ENCODE measurements at regions not wholly inside any gene's neighbourhood (a gene's known extent, or its start where the extent isn't known, plus 50 kb on each side); places are given as distances from the start of the nearest gene placed in this dataset.
"Not testable (repeated sequence)": the region's sequence is repeated elsewhere in the genome, so short reads cannot be mapped to it uniquely, and the experiment has no call there.

DNA sequence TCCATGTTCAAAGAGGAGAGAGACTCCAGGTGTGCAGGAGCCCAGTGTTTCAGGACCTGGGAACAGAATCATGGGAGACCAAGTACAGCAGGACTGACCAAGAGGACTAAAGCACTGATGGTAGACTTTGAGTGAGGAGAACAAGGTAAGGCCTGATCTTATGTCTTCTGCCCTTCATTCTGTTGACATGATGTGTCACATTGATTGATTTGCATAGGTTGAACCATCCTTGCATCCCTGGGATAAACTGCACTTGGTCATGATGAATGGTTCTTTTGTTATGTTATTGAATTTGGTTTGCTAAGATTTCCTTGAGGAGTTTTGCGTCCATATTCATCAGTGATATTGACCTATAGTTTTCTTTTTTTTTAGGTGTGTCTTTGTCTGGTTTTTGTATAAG, 497.0 kb downstream of the TMEM121 start:
- Mint-ChIP-seq H3K36me3 (ENCODE audit: low read depth) (no peaks in the 10 kb centered on the region), H3K4me3 (ENCODE audit: unreplicated experiment) (no peak overlapping the region), H3K27ac (ENCODE audit: unreplicated experiment) (no peak overlapping the region), H3K27me3 (ENCODE audit: low read depth) (no peaks in the 10 kb centered on the region), H3K4me1 (ENCODE audit: low read depth) (no peaks in the 10 kb centered on the region), H3K9me3 (ENCODE audit: low read depth) (peaks cover 56% of the 10 kb centered on the region)
- no peak for TF ChIP-seq CTCF (IDR thresholded peaks at IDR 0.05)
- no peak for DNase-seq (ENCODE audit: low spot score)

- Mint-ChIP-seq H3K4me1 (ENCODE audit: low read depth) (no peaks in the 10 kb centered on the region), H3K27me3 (ENCODE audit: low read depth) (no peaks in the 10 kb centered on the region), H3K27ac (ENCODE audit: unreplicated experiment) (no peak overlapping the region), H3K4me3 (ENCODE audit: unreplicated experiment) (no peak overlapping the region), H3K36me3 (ENCODE audit: low read depth) (no peaks in the 10 kb centered on the region), H3K9me3 (ENCODE audit: low read depth) (peaks cover 60% of the 10 kb centered on the region)
- no peak for DNase-seq (ENCODE audit: low spot score)
- TF ChIP-seq CTCF (IDR thresholded peaks at IDR 0.05), result no peak
Measured at GRCh38 chr14:106024983-106025604, 498.7 kb downstream of the TMEM121 start.

DNA sequence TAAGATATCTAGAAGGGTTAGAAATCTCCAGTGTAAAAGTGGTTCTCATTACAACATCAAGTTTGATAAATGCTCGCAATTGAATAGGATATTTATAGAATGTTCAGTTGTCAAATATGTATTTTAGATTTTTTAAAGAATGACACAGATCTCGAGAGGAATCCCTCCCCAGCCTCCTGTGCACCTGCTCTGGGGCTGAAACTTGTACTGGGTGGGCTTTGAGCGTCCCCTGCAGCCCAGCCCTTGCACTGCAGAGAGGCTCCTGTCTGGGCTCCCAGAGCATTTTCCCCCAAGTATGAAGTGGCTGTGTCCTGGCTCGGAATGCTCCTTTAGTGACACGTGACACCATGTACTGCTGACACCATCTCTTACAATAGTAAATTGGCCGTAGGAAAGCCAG, 499.6 kb downstream of the TMEM121 start:
- no peaks in the 10 kb centered on the region for H3K27me3 Mint-ChIP-seq (ENCODE audit: low read depth)
- TF ChIP-seq CTCF (IDR thresholded peaks at IDR 0.05), result no peak
- H3K36me3 Mint-ChIP-seq (ENCODE audit: low read depth), result no peaks in the 10 kb centered on the region
- no peak for DNase-seq (ENCODE audit: low spot score)
- peaks cover 61% of the 10 kb centered on the region for H3K9me3 Mint-ChIP-seq (ENCODE audit: low read depth)
- no peaks in the 10 kb centered on the region for H3K4me1 Mint-ChIP-seq (ENCODE audit: low read depth)
- H3K4me3 Mint-ChIP-seq (ENCODE audit: unreplicated experiment), result no peak overlapping the region
- H3K27ac Mint-ChIP-seq (ENCODE audit: unreplicated experiment), result no peak overlapping the region

- not testable (repeated sequence) for H3K27me3 Mint-ChIP-seq (ENCODE audit: low read depth); H3K36me3 Mint-ChIP-seq (ENCODE audit: low read depth); DNase-seq (ENCODE audit: low spot score); H3K4me1 Mint-ChIP-seq (ENCODE audit: low read depth); H3K27ac Mint-ChIP-seq (ENCODE audit: unreplicated experiment); H3K4me3 Mint-ChIP-seq (ENCODE audit: unreplicated experiment)
- peaks cover 67% of the 10 kb centered on the region for H3K9me3 Mint-ChIP-seq (ENCODE audit: low read depth)
Measured at GRCh38 chr14:106027759-106028158, 501.4 kb downstream of the TMEM121 start.

GRCh38 chr14:106029959-106030358, 503.6 kb downstream of the TMEM121 start:
- TF ChIP-seq CTCF (IDR thresholded peaks at IDR 0.05), result no peak
- H3K4me1 Mint-ChIP-seq (ENCODE audit: low read depth), result no peaks in the 10 kb centered on the region
- H3K27ac Mint-ChIP-seq (ENCODE audit: unreplicated experiment), result no peak overlapping the region
- no peak for DNase-seq (ENCODE audit: low spot score)
- H3K4me3 Mint-ChIP-seq (ENCODE audit: unreplicated experiment), result no peak overlapping the region
- H3K9me3 Mint-ChIP-seq (ENCODE audit: low read depth), result peaks cover 71% of the 10 kb centered on the region
- no peaks in the 10 kb centered on the region for H3K36me3 Mint-ChIP-seq (ENCODE audit: low read depth)
- H3K27me3 Mint-ChIP-seq (ENCODE audit: low read depth), result no peaks in the 10 kb centered on the region

GRCh38 chr14:106037380-106037779, 511.0 kb downstream of the TMEM121 start:
- DNase-seq (ENCODE audit: low spot score), result no peak

More at GRCh38 chr14:106037380-106037779, 511.0 kb downstream of the TMEM121 start:
- H3K4me1 Mint-ChIP-seq (ENCODE audit: low read depth), result no peaks in the 10 kb centered on the region
- H3K36me3 Mint-ChIP-seq (ENCODE audit: low read depth), result no peaks in the 10 kb centered on the region
- no peak for TF ChIP-seq CTCF (IDR thresholded peaks at IDR 0.05)
- no peak overlapping the region for H3K27ac Mint-ChIP-seq (ENCODE audit: unreplicated experiment)
- H3K9me3 Mint-ChIP-seq (ENCODE audit: low read depth), result peaks cover 65% of the 10 kb centered on the region
- no peak overlapping the region for H3K4me3 Mint-ChIP-seq (ENCODE audit: unreplicated experiment)
- no peaks in the 10 kb centered on the region for H3K27me3 Mint-ChIP-seq (ENCODE audit: low read depth)

Measured in chondrocyte (in vitro differentiated cells).